ENCODE measurements at regions not wholly inside any gene's neighbourhood (a gene's known extent, or its start where the extent isn't known, plus 50 kb on each side); places are given as distances from the start of the nearest gene placed in this dataset.

DNA sequence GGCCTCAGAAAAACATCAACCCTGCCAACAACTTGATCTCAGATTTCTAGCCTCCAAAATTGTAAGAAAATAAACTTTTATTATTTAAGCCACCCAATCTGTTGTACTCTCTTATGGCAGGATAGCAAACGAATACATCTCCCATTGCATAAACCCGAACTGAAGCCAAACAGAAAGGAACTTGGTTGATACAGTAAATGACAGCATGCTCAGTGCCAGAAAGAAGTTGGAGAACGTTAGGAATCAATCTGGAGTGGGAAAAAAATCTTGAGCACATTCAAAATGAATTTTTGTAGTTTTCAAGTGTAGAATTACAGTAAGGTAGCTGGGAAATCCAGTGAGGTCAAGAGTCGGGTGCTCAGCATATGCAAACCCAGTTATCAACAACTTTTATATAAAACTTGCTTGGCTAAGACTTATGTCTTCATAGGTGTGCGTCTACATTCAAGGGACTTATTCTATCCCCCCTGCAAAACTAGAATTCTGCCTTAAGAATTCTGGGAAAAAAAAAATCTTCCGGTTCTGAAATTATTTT is 157.5 kb upstream of the ANKRD50 start:
- TF ChIP-seq, protein P1, sequence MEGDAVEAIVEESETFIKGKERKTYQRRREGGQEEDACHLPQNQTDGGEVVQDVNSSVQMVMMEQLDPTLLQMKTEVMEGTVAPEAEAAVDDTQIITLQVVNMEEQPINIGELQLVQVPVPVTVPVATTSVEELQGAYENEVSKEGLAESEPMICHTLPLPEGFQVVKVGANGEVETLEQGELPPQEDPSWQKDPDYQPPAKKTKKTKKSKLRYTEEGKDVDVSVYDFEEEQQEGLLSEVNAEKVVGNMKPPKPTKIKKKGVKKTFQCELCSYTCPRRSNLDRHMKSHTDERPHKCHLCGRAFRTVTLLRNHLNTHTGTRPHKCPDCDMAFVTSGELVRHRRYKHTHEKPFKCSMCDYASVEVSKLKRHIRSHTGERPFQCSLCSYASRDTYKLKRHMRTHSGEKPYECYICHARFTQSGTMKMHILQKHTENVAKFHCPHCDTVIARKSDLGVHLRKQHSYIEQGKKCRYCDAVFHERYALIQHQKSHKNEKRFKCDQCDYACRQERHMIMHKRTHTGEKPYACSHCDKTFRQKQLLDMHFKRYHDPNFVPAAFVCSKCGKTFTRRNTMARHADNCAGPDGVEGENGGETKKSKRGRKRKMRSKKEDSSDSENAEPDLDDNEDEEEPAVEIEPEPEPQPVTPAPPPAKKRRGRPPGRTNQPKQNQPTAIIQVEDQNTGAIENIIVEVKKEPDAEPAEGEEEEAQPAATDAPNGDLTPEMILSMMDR (IDR thresholded peaks at IDR 0.05): no peak
- TF ChIP-seq ZFX (IDR thresholded peaks at IDR 0.05; ENCODE audit: borderline replicate concordance): no peak
